ENCODE measurements at regions not wholly inside any gene's neighbourhood (a gene's known extent, or its start where the extent isn't known, plus 50 kb on each side); places are given as distances from the start of the nearest gene placed in this dataset.

DNA sequence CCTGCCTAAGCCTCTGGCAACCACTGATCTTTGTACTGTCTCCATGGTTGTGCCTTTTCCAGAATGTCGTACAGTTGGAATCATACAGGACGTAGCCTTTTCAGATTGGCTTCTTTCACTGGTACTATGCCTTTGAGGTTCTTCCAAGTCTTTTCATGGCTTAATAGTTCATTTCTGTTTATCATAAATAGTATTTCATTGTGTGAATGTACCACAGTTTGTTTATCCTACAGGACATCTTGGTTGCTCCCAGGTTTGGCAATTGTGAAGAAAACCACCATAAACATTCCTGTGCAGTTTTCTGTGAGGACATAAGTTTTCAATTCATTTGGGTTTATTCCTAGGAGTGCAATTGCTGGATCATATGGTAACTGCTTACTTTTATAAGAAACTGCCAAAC, 190.6 kb upstream of the RAB4A start:
- Mint-ChIP-seq H3K27ac (no peak overlapping the region), H3K4me1 (peaks cover 3% of the 10 kb centered on the region), H3K9me3 (peaks cover 19% of the 10 kb centered on the region), H3K27me3 (peaks cover 2% of the 10 kb centered on the region), H3K4me3 (no peak overlapping the region), H3K36me3 (peaks cover 10% of the 10 kb centered on the region)

DNA sequence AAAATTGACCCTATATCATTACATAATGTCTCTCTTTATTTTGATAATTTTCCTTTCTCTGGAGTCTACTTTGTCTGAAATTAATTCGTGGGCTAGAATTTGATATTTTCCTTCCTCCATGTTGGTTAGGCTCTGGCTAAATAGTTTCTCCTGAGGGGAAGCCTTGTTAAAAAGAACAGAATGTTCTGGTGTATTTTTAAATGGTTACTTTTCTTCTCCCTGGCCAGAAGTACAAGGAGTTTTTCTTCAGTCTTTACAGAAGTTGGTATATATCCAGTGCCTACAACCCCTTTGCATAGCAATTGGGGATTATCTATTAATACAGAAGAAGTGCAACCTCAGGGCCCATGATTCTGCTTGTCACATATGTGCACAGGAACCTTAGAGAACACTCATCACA, 185.6 kb upstream of the RAB4A start:
- Mint-ChIP-seq H3K4me3 (no peak overlapping the region), H3K4me1 (no peaks in the 10 kb centered on the region), H3K36me3 (peaks cover 10% of the 10 kb centered on the region), H3K27ac (no peak overlapping the region), H3K9me3 (peaks cover 19% of the 10 kb centered on the region), H3K27me3 (peaks cover 2% of the 10 kb centered on the region)

DNA sequence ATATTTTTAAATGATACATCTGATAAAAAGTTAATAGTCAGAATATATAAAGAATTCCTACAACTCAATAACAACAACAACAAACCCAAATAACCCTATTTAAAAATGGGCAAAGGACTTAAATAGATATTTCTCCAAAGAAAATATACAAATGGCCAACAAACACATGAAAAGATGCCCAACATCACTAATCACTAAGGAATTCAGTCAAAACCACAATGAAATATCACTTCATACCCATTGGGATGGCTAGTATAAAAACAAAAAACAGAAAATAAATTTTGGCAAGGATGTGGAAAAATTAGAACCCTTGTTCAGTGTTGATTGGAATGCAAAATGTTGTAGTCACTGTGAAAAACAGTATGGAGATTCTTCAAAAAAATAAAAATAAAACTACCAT, 184.8 kb upstream of the RAB4A start:
- Mint-ChIP-seq H3K27ac (no peak overlapping the region), H3K9me3 (peaks cover 19% of the 10 kb centered on the region), H3K4me1 (no peaks in the 10 kb centered on the region), H3K36me3 (peaks cover 10% of the 10 kb centered on the region), H3K27me3 (peaks cover 2% of the 10 kb centered on the region), H3K4me3 (no peak overlapping the region)

DNA sequence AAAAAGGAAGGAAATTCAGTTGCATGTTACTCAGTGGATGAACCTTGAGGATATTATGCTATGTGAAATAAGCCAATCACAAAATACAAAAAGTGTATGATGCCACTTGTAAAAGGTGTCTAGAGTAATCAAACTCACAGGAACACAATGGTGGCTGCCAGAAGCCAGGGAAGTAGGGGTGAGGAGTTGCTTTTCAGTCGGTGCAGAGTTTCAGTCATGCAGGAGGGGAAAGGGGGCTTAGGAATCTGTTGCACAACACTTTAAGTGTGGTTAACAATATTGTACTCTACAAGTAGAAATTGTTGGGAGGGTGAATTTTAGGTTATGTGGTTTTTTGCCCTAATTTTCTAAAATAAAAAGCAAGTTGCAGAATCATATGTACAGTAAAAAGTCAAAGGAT, 184.2 kb upstream of the RAB4A start:
- H3K4me3 Mint-ChIP-seq = no peak overlapping the region
- H3K27me3 Mint-ChIP-seq = peaks cover 2% of the 10 kb centered on the region
- no peaks in the 10 kb centered on the region for H3K4me1 Mint-ChIP-seq
- no peak overlapping the region for H3K27ac Mint-ChIP-seq
- peaks cover 15% of the 10 kb centered on the region for H3K9me3 Mint-ChIP-seq
- H3K36me3 Mint-ChIP-seq = peaks cover 8% of the 10 kb centered on the region

DNA sequence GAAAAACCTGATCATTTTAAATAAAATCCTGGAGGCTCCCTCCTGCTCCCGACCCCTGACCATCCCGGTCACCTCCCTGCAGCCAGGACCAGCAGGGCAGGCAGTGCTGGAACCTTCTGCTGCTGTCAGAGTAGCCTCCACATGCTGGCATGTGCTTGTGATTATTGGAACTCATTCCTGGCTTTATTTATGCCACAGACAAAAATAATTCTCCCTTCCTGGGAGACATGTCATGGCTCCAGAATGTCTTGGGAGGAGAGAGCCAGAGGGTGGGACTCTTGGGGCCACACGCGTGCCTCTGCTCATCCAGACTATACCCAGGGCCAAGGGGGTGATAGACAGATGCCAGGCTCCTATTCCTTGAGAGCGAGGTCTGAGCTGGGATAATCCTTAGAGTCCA, 183.6 kb upstream of the RAB4A start:
- peaks cover 2% of the 10 kb centered on the region for H3K27me3 Mint-ChIP-seq
- H3K9me3 Mint-ChIP-seq = peaks cover 13% of the 10 kb centered on the region
- no peak overlapping the region for H3K4me3 Mint-ChIP-seq
- H3K36me3 Mint-ChIP-seq = peaks cover 7% of the 10 kb centered on the region
- H3K27ac Mint-ChIP-seq = no peak overlapping the region
- H3K4me1 Mint-ChIP-seq = no peaks in the 10 kb centered on the region

DNA sequence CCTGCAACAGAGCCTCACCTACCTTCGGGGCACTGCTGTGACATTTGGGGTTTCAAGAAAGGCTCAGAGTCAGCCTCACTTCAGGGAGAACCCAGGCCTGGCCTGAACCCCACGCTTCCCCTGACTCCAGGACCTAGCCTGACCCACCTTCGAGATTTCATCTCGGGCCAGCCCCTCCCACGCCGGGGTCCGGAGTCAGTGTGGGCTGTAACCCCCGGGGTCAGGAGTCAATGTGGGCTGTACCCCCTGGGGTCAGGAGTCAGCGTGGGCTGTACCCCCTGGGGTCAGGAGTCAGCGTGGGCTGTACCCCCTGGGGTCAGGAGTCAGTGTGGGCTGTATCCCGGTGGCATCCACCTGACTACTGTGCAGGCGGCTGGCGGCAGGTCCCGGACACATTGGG, 183.0 kb upstream of the RAB4A start:
- Mint-ChIP-seq H3K36me3 (peaks cover 3% of the 10 kb centered on the region), H3K4me1 (peaks cover 5% of the 10 kb centered on the region), H3K27ac (no peak overlapping the region), H3K4me3 (no peak overlapping the region), H3K27me3 (peaks cover 2% of the 10 kb centered on the region), H3K9me3 (peaks cover 7% of the 10 kb centered on the region)

DNA sequence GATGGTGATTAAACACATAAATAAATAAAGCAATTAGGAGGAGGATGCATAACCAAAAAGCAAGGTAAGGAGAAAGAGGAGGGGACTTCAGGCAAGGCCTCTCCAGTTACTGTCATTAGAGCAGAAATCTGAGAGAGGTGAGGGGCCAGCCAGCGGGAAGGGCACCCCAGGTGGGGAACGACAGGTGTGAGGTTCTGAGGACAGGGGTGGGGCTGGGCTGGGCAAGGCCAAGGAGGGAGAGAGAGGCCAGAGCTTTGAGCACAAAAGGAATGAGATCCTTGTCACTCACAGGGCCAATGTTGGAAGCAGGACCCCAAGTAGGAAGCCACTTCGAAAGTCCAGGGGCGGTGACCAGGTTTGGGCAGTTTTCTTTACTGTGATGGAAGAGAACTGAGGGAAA, 182.2 kb upstream of the RAB4A start:
- H3K27ac Mint-ChIP-seq = no peak overlapping the region
- H3K27me3 Mint-ChIP-seq = peaks cover 2% of the 10 kb centered on the region
- peaks cover 4% of the 10 kb centered on the region for H3K9me3 Mint-ChIP-seq
- H3K4me3 Mint-ChIP-seq = no peak overlapping the region
- H3K4me1 Mint-ChIP-seq = peaks cover 10% of the 10 kb centered on the region
- peaks cover 1% of the 10 kb centered on the region for H3K36me3 Mint-ChIP-seq

DNA sequence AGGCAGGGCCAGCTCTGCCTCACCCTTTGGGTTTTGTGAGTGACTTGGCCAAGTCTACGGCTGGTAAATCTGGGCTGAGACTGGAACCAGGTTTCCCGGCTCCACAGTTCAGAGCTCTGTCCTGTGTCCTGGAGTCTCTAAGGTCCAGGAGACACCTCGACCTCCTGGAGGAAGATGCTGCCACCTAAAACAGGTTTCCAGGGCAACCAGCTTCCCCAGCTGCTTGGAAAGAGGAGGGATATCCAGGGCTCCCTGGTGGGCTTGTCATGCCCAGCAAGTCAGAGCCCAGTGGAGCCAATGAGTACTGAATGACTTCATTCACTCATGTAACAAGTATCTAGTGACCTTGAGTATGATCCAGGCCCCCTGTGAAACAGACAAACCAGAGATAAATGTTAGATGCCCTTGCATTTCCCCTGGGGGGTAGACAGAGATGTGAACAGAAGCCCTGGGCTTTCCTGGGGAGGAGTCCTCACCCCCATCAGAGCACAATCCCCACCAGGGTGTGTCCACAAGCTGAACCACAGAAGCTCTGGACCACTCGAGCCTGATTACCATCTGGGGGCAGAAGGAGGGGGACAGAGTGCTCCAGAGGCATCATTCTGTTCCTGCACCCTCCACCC, 181.2 kb upstream of the RAB4A start:
- Mint-ChIP-seq H3K36me3 (no peaks in the 10 kb centered on the region), H3K27ac (no peak overlapping the region), H3K27me3 (peaks cover 2% of the 10 kb centered on the region)

DNA sequence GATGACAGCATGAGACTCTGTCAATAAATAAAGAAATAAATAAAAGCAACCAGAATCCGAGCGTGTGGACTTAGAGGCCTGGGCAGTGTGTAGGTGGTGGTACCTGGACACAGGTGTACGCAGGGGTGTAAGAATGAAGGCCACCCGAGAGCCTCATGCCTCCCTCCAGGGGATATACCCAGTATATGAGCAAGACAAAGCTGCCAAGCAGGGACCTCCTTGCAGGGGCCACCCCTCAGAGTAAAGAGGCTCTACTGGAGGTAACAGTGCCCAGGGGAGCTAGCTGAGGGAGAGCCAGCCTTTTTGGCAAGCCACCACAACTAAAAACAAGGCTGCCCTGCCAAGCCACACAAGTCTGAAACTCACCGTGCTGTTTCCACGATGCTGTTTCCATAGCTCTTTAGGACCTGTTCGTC, 179.2 kb upstream of the RAB4A start:
- Mint-ChIP-seq H3K36me3 (no peaks in the 10 kb centered on the region), H3K9me3 (no peaks in the 10 kb centered on the region), H3K4me3 (no peak overlapping the region), H3K27me3 (no peaks in the 10 kb centered on the region), H3K4me1 (peaks cover 10% of the 10 kb centered on the region), H3K27ac (no peak overlapping the region)

More for the DNA sequence above, 181.2 kb upstream of the RAB4A start:
- Mint-ChIP-seq H3K4me1 (peaks cover 10% of the 10 kb centered on the region), H3K4me3 (no peak overlapping the region), H3K9me3 (no peaks in the 10 kb centered on the region)

DNA sequence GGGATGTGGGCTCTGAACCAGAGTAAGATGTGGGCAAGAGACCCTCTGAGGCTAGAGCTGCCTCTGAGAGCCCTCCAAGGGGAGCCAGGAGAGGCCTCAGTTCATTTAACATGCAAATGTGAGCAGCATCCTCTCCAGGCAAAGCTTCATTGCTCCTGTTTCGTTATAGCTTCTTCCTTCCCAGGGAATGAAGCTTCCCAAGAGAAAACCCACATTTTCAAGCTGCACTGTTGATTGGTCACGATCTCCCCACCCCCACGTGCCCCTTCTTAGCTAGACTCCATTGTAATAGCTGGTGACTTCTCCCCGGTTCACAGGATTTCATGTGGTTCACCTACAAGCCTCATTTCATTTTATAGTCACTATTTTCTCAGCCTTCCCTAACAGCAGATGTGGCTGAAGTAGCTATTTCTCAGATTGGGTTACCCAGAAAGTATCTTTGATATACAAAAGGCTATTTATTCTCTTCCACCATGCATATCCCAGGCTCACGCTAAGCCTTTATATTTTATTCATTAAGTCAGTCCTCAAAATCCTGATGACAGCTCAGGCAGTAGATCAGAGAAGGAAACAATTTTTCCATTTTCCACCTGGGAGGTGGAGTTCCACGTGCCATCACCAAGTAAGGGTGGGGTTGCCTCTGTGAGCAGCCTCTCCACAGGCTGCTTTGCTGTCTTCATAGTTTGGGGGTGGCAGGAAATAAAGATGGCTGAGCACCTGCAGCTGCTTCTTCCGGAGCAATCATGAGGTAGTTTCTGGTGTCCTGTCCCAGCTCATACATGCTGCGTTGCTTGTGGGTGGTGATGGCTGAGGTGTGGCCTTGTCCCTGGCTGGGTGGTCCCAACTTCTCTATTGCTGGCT, 178.3 kb upstream of the RAB4A start:
- Mint-ChIP-seq H3K9me3 (no peaks in the 10 kb centered on the region), H3K4me1 (peaks cover 10% of the 10 kb centered on the region), H3K27ac (no peak overlapping the region), H3K27me3 (no peaks in the 10 kb centered on the region), H3K4me3 (no peak overlapping the region), H3K36me3 (no peaks in the 10 kb centered on the region)

DNA sequence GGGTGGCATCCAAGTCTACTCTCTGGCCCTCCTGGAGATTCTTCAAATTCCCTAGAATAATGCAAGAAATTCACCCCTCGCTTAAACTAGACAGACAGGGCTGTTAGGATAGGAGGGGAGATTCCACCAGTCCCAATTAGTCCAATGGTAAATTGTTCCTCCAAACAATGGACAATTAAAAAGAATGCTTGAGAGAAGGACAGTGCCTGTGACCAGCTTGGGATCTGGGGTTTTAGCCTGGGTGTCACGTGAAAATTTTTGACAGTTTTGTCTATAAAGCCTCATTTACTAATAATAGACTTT, 177.7 kb upstream of the RAB4A start:
- H3K27me3 Mint-ChIP-seq = no peaks in the 10 kb centered on the region
- H3K36me3 Mint-ChIP-seq = no peaks in the 10 kb centered on the region
- no peak overlapping the region for H3K4me3 Mint-ChIP-seq
- H3K27ac Mint-ChIP-seq = no peak overlapping the region
- no peaks in the 10 kb centered on the region for H3K9me3 Mint-ChIP-seq
- H3K4me1 Mint-ChIP-seq = peaks cover 10% of the 10 kb centered on the region

DNA sequence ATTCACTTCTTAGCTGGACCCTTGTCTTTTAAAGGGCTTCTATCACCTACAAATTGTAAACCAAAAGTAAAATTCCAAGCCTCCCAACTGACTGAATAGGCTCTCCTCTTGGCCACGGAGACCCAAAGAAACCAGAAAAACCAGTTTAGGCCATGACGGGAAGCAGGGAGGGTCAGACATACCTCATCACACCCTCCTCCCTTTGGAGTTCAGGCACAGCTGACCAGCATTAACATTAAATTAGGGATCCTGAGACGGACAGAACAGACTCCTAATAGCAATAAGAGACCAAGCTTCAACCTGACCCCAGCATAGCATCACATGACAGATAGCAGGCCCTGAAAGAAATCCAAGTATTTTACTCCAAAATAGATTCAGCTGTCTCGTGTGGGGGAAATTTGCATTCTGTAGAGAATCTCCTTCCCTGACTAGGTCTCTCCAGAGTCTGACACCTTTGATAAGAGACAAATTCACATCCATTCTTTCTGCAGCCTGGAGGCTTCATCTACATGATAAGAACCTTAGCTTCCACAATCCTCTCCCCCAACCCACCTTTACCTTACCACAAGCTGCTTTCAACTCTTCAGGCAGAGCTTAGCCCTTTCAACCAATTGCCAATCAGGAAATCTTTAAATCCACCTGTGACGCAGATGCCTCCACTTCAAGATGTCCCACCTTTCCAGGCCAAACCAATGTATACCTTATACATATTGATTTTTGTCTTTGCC, 177.1 kb upstream of the RAB4A start:
- Mint-ChIP-seq H3K36me3 (no peaks in the 10 kb centered on the region), H3K4me1 (peaks cover 10% of the 10 kb centered on the region), H3K4me3 (no peak overlapping the region), H3K27me3 (no peaks in the 10 kb centered on the region), H3K27ac (no peak overlapping the region), H3K9me3 (no peaks in the 10 kb centered on the region)

DNA sequence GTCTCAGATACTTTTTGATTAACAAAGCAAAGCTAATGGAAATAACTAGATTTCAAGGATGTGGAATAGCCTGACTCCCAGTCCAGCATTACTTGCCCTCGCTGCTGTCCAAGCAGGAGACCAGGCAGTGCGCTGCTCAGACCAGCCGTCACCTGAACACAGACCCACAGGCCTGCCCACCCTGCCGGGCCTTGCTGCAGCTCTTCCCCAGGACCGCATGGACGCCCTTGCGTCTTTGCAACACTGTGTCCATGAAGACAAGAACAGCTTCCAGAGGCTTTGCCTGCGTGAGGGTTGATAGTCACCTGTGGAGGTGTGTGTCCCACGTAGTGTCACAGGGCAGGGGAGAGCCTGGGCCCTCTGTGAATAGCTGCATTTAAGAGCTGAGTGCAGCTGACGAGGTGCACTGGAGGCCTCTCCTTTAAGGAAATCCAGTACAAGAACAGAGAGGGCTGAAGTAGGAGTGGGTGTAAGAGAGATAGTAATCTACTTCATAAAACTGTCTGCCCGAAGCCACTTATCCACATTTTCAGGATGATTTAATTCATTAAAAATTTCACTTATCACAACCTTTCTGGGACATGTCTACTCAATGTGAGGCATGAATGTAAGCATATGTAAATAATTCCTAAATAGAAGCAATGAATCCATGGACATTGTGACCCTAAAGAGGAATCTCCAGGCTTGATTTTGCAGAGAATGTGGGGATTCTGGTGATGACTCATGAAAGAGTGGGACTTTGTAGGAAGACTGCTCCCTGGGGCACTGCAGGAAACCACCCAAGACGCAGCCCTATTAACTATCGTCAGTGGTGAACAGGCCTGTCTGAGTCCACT, 176.2 kb upstream of the RAB4A start:
- Mint-ChIP-seq H3K27me3 (no peaks in the 10 kb centered on the region), H3K27ac (no peak overlapping the region), H3K4me1 (peaks cover 10% of the 10 kb centered on the region), H3K36me3 (no peaks in the 10 kb centered on the region), H3K4me3 (no peak overlapping the region), H3K9me3 (no peaks in the 10 kb centered on the region)

DNA sequence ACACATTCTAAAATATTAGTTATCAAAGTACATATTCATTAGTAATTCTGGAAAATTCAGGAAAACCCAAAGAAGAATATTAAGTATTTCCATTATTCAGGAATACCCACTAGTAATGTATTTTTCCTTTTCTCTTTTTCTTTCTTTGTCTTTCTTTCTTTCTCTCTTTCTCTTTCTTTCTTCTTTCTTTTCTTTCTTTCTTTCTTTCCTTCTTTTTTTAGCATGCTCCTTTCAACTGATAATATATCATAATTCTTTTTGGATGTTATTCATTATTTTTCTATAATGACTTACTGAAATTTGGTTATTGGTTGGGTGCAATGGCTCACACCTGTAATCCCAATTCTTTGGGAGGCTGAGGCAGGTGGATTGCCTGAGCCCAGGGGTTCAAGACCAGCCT, 175.6 kb upstream of the RAB4A start:
- H3K27ac Mint-ChIP-seq = no peak overlapping the region
- H3K27me3 Mint-ChIP-seq = no peaks in the 10 kb centered on the region
- H3K4me3 Mint-ChIP-seq = no peak overlapping the region
- H3K9me3 Mint-ChIP-seq = no peaks in the 10 kb centered on the region
- no peaks in the 10 kb centered on the region for H3K36me3 Mint-ChIP-seq
- H3K4me1 Mint-ChIP-seq = peaks cover 10% of the 10 kb centered on the region

DNA sequence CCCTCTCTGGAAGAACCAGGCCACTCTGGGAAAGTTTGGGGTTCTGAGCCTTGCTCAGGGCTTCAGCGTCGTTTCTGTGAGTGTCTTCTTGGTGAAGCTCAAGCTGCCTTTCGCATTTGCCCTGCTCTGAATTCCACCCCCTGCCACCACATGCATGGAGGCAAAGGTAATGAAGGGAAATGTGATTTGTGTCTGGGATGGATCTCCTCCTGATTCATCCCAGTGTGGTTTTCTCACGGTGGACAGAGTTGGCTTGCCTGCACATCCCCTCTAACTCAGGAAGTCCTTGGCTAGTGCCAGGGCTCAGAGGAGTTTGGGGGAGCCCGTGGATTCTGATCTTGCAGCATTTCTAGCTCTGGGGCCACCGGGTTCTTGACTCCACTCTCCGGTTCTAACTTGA, 173.6 kb upstream of the RAB4A start:
- no peak overlapping the region for H3K4me3 Mint-ChIP-seq
- H3K36me3 Mint-ChIP-seq = no peaks in the 10 kb centered on the region
- peaks cover 10% of the 10 kb centered on the region for H3K4me1 Mint-ChIP-seq
- no peaks in the 10 kb centered on the region for H3K27me3 Mint-ChIP-seq
- no peaks in the 10 kb centered on the region for H3K9me3 Mint-ChIP-seq
- no peak overlapping the region for H3K27ac Mint-ChIP-seq
